DMS79 (cell line): ENCODE measurements at regions not wholly inside any gene's neighbourhood (a gene's known extent, or its start where the extent isn't known, plus 50 kb on each side); places are given as distances from the start of the nearest gene placed in this dataset.

Experiments
- DNase-seq: peaks from one replicate; lab custom pipeline; 2025; lab: John Stamatoyannopoulos, UW

- DNase-seq, result no peak
Observed at GRCh38 chr14:29282169-29282568, 515.6 kb downstream of the FOXG1 start.

GRCh38 chr14:29290441-29290840, 523.9 kb downstream of the FOXG1 start:
- DNase-seq, result no peak

- DNase-seq, result no peak
Observed at GRCh38 chr14:29299372-29299771, 532.8 kb downstream of the FOXG1 start.

GRCh38 chr14:29301571-29301970, 535.0 kb downstream of the FOXG1 start:
- no peak for DNase-seq

GRCh38 chr14:29310210-29310609, 543.6 kb downstream of the FOXG1 start:
- DNase-seq, result no peak

- DNase-seq, result no peak
Observed at GRCh38 chr14:29310757-29311156, 544.2 kb downstream of the FOXG1 start.

- no peak for DNase-seq
Observed at GRCh38 chr14:29311983-29312382, 545.4 kb downstream of the FOXG1 start.

GRCh38 chr14:29316936-29317335, 550.3 kb downstream of the FOXG1 start:
- no peak for DNase-seq

- no peak for DNase-seq
Observed at GRCh38 chr14:29317423-29317822, 550.8 kb downstream of the FOXG1 start.

- DNase-seq, result no peak
Observed at GRCh38 chr14:29320286-29320685, 553.7 kb downstream of the FOXG1 start.

- no peak for DNase-seq
Observed at GRCh38 chr14:29321646-29322045, 555.1 kb downstream of the FOXG1 start.

- DNase-seq, result no peak
Observed at GRCh38 chr14:29339494-29340172, 573.0 kb downstream of the FOXG1 start.

- DNase-seq, result no peak
Observed at GRCh38 chr14:29348504-29348903, 579.1 kb downstream of the PRKD1 start.

- no peak for DNase-seq
Observed at GRCh38 chr14:29350496-29350895, 577.2 kb downstream of the PRKD1 start.

GRCh38 chr14:29351996-29352705, 575.5 kb downstream of the PRKD1 start:
- DNase-seq, result no peak

- DNase-seq, result no peak
Observed at GRCh38 chr14:29352706-29353080, 575.0 kb downstream of the PRKD1 start.

- DNase-seq, result no peak
Observed at GRCh38 chr14:29353513-29353912, 574.1 kb downstream of the PRKD1 start.

GRCh38 chr14:29354486-29354885, 573.2 kb downstream of the PRKD1 start:
- no peak for DNase-seq

- no peak for DNase-seq
Observed at GRCh38 chr14:29355331-29355730, 572.3 kb downstream of the PRKD1 start.

- DNase-seq, result no peak
Observed at GRCh38 chr14:29355846-29356245, 571.8 kb downstream of the PRKD1 start.

GRCh38 chr14:29360656-29361055, 567.0 kb downstream of the PRKD1 start:
- DNase-seq, result no peak

GRCh38 chr14:29370024-29370423, 557.6 kb downstream of the PRKD1 start:
- no peak for DNase-seq

- no peak for DNase-seq
Observed at GRCh38 chr14:29376237-29376636, 551.4 kb downstream of the PRKD1 start.

GRCh38 chr14:29380826-29381225, 546.8 kb downstream of the PRKD1 start:
- DNase-seq, result no peak
